ENCODE measurements at regions not wholly inside any gene's neighbourhood (a gene's known extent, or its start where the extent isn't known, plus 50 kb on each side); places are given as distances from the start of the nearest gene placed in this dataset.

DNA sequence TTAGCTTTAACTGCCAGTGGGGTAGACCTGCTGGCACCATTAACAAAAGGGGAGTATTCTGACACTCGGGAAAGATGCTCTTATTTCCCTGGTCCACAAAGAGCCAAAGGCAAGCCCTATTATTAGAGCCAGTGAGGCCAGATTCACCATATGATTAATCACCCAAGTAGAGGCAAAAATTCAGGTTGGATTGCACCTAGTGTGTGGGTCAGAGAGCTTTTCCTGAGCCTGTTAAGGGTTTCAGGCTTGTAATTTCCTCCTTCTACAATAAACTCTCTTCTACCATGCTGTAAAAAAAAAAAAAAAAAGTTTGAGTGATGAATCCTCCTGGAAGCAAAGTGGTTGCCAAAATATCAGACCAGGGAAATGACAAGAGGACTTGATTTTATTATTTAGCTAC is 163.5 kb downstream of the MBL2 start:
- Histone ChIP-seq H3K27ac (ENCODE audit: low read depth, low read length, poor library complexity, severe bottlenecking) (no peak overlapping the region), H3K9me2 (ENCODE audit: low read depth, low read length) (no peaks in the 10 kb centered on the region), H3K27me3 (ENCODE audit: insufficient read depth, low read length) (no peaks in the 10 kb centered on the region), H3K9ac (ENCODE audit: low read length) (no peak overlapping the region), H3K36me3 (ENCODE audit: insufficient read depth, low read length) (no peaks in the 10 kb centered on the region), H3K9me3 (ENCODE audit: low read length) (no peaks in the 10 kb centered on the region), H3K79me2 (ENCODE audit: insufficient read depth, low read length) (no peaks in the 10 kb centered on the region), H3K4me2 (ENCODE audit: low read length) (no peak overlapping the region), H3F3A (ENCODE audit: insufficient read depth, low read length) (no peaks in the 10 kb centered on the region), H3K4me1 (ENCODE audit: insufficient read depth, low read length, severe bottlenecking) (no peaks in the 10 kb centered on the region), H3K4me3 (ENCODE audit: low read depth, low read length, poor library complexity, severe bottlenecking) (no peak overlapping the region), H2AFZ (ENCODE audit: low read length) (no peak overlapping the region), H4K20me1 (ENCODE audit: insufficient read depth, low read length) (no peaks in the 10 kb centered on the region)
- no peak for TF ChIP-seq EZH2 (IDR thresholded peaks at IDR 0.05; ENCODE audit: borderline replicate concordance, low read length)
- TF ChIP-seq, protein P1, sequence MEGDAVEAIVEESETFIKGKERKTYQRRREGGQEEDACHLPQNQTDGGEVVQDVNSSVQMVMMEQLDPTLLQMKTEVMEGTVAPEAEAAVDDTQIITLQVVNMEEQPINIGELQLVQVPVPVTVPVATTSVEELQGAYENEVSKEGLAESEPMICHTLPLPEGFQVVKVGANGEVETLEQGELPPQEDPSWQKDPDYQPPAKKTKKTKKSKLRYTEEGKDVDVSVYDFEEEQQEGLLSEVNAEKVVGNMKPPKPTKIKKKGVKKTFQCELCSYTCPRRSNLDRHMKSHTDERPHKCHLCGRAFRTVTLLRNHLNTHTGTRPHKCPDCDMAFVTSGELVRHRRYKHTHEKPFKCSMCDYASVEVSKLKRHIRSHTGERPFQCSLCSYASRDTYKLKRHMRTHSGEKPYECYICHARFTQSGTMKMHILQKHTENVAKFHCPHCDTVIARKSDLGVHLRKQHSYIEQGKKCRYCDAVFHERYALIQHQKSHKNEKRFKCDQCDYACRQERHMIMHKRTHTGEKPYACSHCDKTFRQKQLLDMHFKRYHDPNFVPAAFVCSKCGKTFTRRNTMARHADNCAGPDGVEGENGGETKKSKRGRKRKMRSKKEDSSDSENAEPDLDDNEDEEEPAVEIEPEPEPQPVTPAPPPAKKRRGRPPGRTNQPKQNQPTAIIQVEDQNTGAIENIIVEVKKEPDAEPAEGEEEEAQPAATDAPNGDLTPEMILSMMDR (IDR thresholded peaks at IDR 0.05; ENCODE audit: low read length) = no peak

DNA sequence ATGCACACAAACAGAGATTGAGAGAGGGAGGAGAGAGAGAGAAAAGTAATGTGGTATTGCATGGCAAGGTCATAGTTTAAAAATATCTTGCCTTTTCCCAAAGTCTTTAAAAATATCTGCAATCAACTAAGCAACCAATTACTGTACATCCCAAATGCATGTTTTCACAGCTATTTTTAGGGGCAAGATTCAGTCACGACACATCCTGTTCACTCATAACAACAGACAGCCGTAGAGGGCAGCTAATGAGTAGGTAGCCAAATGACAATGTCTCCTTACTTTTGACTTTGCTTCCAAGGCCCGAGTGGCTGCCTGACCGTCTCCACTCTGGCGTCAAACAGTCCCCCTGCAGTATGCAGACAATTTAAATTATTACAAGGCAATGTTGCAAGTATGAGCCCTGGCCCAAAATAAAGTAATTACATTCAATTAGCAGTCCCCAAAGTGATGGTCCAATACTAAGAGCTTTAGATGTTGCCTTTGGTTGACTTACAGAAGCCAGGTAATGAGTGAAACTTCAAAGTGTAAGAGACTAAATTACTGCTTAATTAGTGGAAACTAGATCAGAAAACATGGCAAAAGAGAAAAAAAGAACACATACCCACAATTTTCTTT is 162.9 kb downstream of the MBL2 start:
- H3K9me3 ChIP-seq (ENCODE audit: low read length) = no peaks in the 10 kb centered on the region
- no peaks in the 10 kb centered on the region for H3K27me3 ChIP-seq (ENCODE audit: insufficient read depth, low read length)
- no peak overlapping the region for H3K4me2 ChIP-seq (ENCODE audit: low read length)
- no peak overlapping the region for H3K4me3 ChIP-seq (ENCODE audit: low read depth, low read length, poor library complexity, severe bottlenecking)
- H3F3A ChIP-seq (ENCODE audit: insufficient read depth, low read length) = no peaks in the 10 kb centered on the region
- H3K36me3 ChIP-seq (ENCODE audit: insufficient read depth, low read length) = no peaks in the 10 kb centered on the region
- no peaks in the 10 kb centered on the region for H4K20me1 ChIP-seq (ENCODE audit: insufficient read depth, low read length)
- no peak overlapping the region for H2AFZ ChIP-seq (ENCODE audit: low read length)
- H3K9ac ChIP-seq (ENCODE audit: low read length) = no peak overlapping the region
- H3K9me2 ChIP-seq (ENCODE audit: low read depth, low read length) = no peaks in the 10 kb centered on the region
- no peaks in the 10 kb centered on the region for H3K4me1 ChIP-seq (ENCODE audit: insufficient read depth, low read length, severe bottlenecking)
- H3K27ac ChIP-seq (ENCODE audit: low read depth, low read length, poor library complexity, severe bottlenecking) = no peak overlapping the region
- TF ChIP-seq EZH2 (IDR thresholded peaks at IDR 0.05; ENCODE audit: borderline replicate concordance, low read length) = no peak
- TF ChIP-seq, protein P1 (IDR thresholded peaks at IDR 0.05; ENCODE audit: low read length) = no peak
- H3K79me2 ChIP-seq (ENCODE audit: insufficient read depth, low read length) = no peaks in the 10 kb centered on the region

DNA sequence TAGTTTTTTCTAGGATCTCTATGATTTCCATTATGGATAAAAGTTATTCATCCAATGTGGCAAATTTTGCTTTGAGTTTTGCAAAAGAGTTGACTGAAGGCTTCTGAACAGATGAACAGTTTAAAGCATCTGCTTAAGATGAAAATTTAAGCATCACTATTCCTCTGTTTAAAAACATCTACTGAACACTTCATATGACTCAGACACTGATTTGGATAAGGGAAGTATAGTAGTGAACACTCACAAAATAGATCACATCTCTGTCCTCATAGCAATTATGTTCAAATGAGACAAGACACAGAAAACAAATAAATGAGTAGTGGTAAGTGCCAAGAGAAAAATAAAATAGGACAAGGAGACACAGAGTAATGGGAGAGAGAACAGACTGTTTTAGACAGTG is 157.3 kb downstream of the MBL2 start:
- no peaks in the 10 kb centered on the region for H3K4me1 ChIP-seq (ENCODE audit: insufficient read depth, low read length, severe bottlenecking)
- H3F3A ChIP-seq (ENCODE audit: insufficient read depth, low read length) = no peaks in the 10 kb centered on the region
- no peaks in the 10 kb centered on the region for H3K36me3 ChIP-seq (ENCODE audit: insufficient read depth, low read length)
- H2AFZ ChIP-seq (ENCODE audit: low read length) = no peak overlapping the region
- H3K4me2 ChIP-seq (ENCODE audit: low read length) = no peak overlapping the region
- no peaks in the 10 kb centered on the region for H3K9me3 ChIP-seq (ENCODE audit: low read length)
- no peaks in the 10 kb centered on the region for H4K20me1 ChIP-seq (ENCODE audit: insufficient read depth, low read length)
- H3K9me2 ChIP-seq (ENCODE audit: low read depth, low read length) = no peaks in the 10 kb centered on the region
- no peaks in the 10 kb centered on the region for H3K79me2 ChIP-seq (ENCODE audit: insufficient read depth, low read length)
- no peak overlapping the region for H3K4me3 ChIP-seq (ENCODE audit: low read depth, low read length, poor library complexity, severe bottlenecking)
- no peak for TF ChIP-seq EZH2 (IDR thresholded peaks at IDR 0.05; ENCODE audit: borderline replicate concordance, low read length)
- TF ChIP-seq, protein P1 (IDR thresholded peaks at IDR 0.05; ENCODE audit: low read length) = no peak
- H3K27ac ChIP-seq (ENCODE audit: low read depth, low read length, poor library complexity, severe bottlenecking) = no peak overlapping the region
- no peak overlapping the region for H3K9ac ChIP-seq (ENCODE audit: low read length)
- H3K27me3 ChIP-seq (ENCODE audit: insufficient read depth, low read length) = no peaks in the 10 kb centered on the region
